OCI-LY1 (cell line): ENCODE measurements at regions not wholly inside any gene's neighbourhood (a gene's known extent, or its start where the extent isn't known, plus 50 kb on each side); places are given as distances from the start of the nearest gene placed in this dataset.
A peak's percentile ranks its signal among the peaks of the same experiment; 100 is the strongest.

ENCODE experiments used
- CTCF ChIP-seq: fragments of 200-600 bp; sonication (generic), shearing (Covaris generic); IDR thresholded peaks from 2 replicates; pipeline ENCODE4 v1.5.1; 2017; ENCODE audit warnings: mild to moderate bottlenecking, antibody characterized with exemption, low read length, moderate library complexity, mixed read lengths
- EZH2 ChIP-seq: fragments of 200-600 bp; sonication (generic), shearing (Covaris generic); IDR thresholded peaks from 2 replicates; pipeline ENCODE4 v1.8.0; 2017; ENCODE audit warnings: borderline replicate concordance, mixed run types, mild to moderate bottlenecking, antibody characterized with exemption, low read length, moderate library complexity, mixed read lengths

- TF ChIP-seq CTCF, result peak; percentile 5; the same call in 1 of the 2 replicates
- no peak for TF ChIP-seq EZH2
These were observed 297.1 kb upstream of the CD180 start for GRCh38 chr5:67493676-67494075.
